AG04449 (cell line): ENCODE measurements at regions not wholly inside any gene's neighbourhood (a gene's known extent, or its start where the extent isn't known, plus 50 kb on each side); places are given as distances from the start of the nearest gene placed in this dataset.

Source experiments
- CTCF ChIA-PET: fragments of 350-600 bp; formaldehyde crosslinking; extraction: SDS; loops from one replicate; lab custom pipeline; 2021; ENCODE audit warnings: antibody characterized with exemption; lab: Yijun Ruan, JAX
- POLR2A ChIA-PET: fragments of 400-600, 350-600 bp; formaldehyde crosslinking; extraction: SDS; loops from one replicate; lab custom pipeline; 2020; ENCODE audit warnings: antibody characterized with exemption, inconsistent platforms; lab: Yijun Ruan, JAX
- DNase-seq: peaks from one replicate; pipeline ENCODE4 v3.0.0-alpha.2; 2010; ENCODE audit warnings: low read depth, low spot score
- H3K4me3 ChIP-seq: 2 replicates; pipeline ENCODE4 v1.5.1; 2011; ENCODE audit warnings: low read depth, mild to moderate bottlenecking, control low read depth, low read length
- CTCF ChIP-seq: IDR thresholded peaks from one replicate; pipeline ENCODE4 v1.5.1; 2011; ENCODE audit warnings: mild to moderate bottlenecking, moderate library complexity, low read length, control low read depth, inconsistent platforms; ENCODE audit not compliant: insufficient read depth; ENCODE audit errors: missing control alignments

GRCh38 chr12:84174115-84174514 lies 738.5 kb downstream of the SLC6A15 start:
- CTCF ChIA-PET: no interaction called here
- no peak for TF ChIP-seq CTCF
- no peak for DNase-seq
- H3K4me3 ChIP-seq: no peak overlapping the region
- POLR2A ChIA-PET: no interaction called here

- DNase-seq: no peak
- no peak for TF ChIP-seq CTCF
- no peak overlapping the region for H3K4me3 ChIP-seq
- CTCF ChIA-PET: no interaction called here
- POLR2A ChIA-PET: no interaction called here
These were observed 739.7 kb downstream of the SLC6A15 start for GRCh38 chr12:84172823-84173424.

GRCh38 chr12:84166812-84167211 lies 745.8 kb downstream of the SLC6A15 start:
- H3K4me3 ChIP-seq: no peak overlapping the region
- DNase-seq: no peak
- TF ChIP-seq CTCF: no peak
- POLR2A ChIA-PET: no interaction called here
- CTCF ChIA-PET: no interaction called here

- ChIA-PET POLR2A (no interaction called here), CTCF (no interaction called here)
- H3K4me3 ChIP-seq: no peak overlapping the region
- TF ChIP-seq CTCF: no peak
- no peak for DNase-seq
These were observed 746.5 kb downstream of the SLC6A15 start for GRCh38 chr12:84165998-84166571.

GRCh38 chr12:84161296-84161695 lies 751.3 kb downstream of the SLC6A15 start:
- POLR2A ChIA-PET: no interaction called here
- no peak for DNase-seq
- no peak for TF ChIP-seq CTCF
- CTCF ChIA-PET: interaction anchor here (1.0 kb wide), 1 partner anchor 14 kb away, joined by 3 read pairs; no protein-coding TSS in a partner anchor
- no peak overlapping the region for H3K4me3 ChIP-seq

- H3K4me3 ChIP-seq: no peak overlapping the region
- ChIA-PET POLR2A (no interaction called here), CTCF (no interaction called here)
- no peak for TF ChIP-seq CTCF
- no peak for DNase-seq
These were observed 753.3 kb downstream of the SLC6A15 start for GRCh38 chr12:84159260-84159659.
